HCT116 (cell line): ENCODE measurements at regions not wholly inside any gene's neighbourhood (a gene's known extent, or its start where the extent isn't known, plus 50 kb on each side); places are given as distances from the start of the nearest gene placed in this dataset.

Experiments used
- ATAC-seq: fragments of 200-7000 bp; cut with Tn5 transposase; 2 replicates; pipeline ENCODE4 v1.9.1; 2020; ENCODE audit warnings: mild to moderate bottlenecking, moderate library complexity
- BruUV-seq: library from RNA; stranded (reverse); fragments of 400-500 nt; replicated peaks from 2 replicates; lab custom pipeline; 2021; lab: Mats Ljungman, UMichigan
- CTCF ChIA-PET: fragments of 300-600 bp; sonication (Branson Sonifier 250); formaldehyde crosslinking; loops from one replicate; lab custom pipeline; 2021; ENCODE audit warnings: antibody characterized with exemption; lab: Charles Lee
- POLR2A ChIA-PET: fragments of 300-600, 350-600 bp; sonication (Branson Sonifier 250); formaldehyde crosslinking; loops from one replicate; lab custom pipeline; 2021; ENCODE audit warnings: antibody characterized with exemption; lab: Charles Lee
- RAD21 ChIA-PET, 2 experiments: fragments of 300-600 bp; sonication (Branson Sonifier 250); formaldehyde crosslinking; loops; one replicate each; lab custom pipeline; 2023; ENCODE audit warnings: low total read pairs in 2 of 2; ENCODE audit not compliant: uncharacterized antibody in 2 of 2, unreplicated experiment in 2 of 2, low non-redundant PET in 1 of 2; lab: Charles Lee
- DNase-seq: peaks from one replicate; pipeline ENCODE4 v3.0.0-alpha.2; 2010; ENCODE audit warnings: low read depth, low spot score
- H2AFZ ChIP-seq: fragments of 200-600 bp; shearing (Covaris generic), sonication (generic); 2 replicates; pipeline ENCODE4 v1.6.1; 2017; ENCODE audit warnings: low read depth, mixed run types, mixed read lengths, antibody characterized with exemption, low read length; ENCODE audit not compliant: poor library complexity, severe bottlenecking
- H3K27ac ChIP-seq: 2 replicates; pipeline ENCODE4 v1.5.1; 2012; ENCODE audit warnings: low read depth, low read length
- H3K27me3 ChIP-seq: fragments of 200-600 bp; sonication (generic); 2 replicates; pipeline ENCODE4 v1.6.1; 2016; ENCODE audit warnings: mixed run types, low read length, mixed read lengths; ENCODE audit not compliant: insufficient read depth
- H3K36me3 ChIP-seq, 2 experiments: fragments of 200-500 bp in 1 of 2; fragments of 200-600 bp in 1 of 2; sonication (Bioruptor generic) in 1 of 2; sonication (generic) in 1 of 2; 2 replicates each; pipeline versions ENCODE4 v1.5.1 to v1.6.1; 2014 to 2016; ENCODE audit warnings: low read length in 2 of 2, inconsistent platforms in 1 of 2, mixed read lengths in 1 of 2, mixed run types in 1 of 2; ENCODE audit not compliant: insufficient read depth in 2 of 2, control insufficient read depth in 1 of 2
- H3K4me1 ChIP-seq, 2 experiments: fragments of 200-600 bp in 1 of 2; sonication (generic) in 1 of 2; 2 replicates each; pipeline versions ENCODE4 v1.5.1 to v1.6.1; 2012 to 2017; ENCODE audit warnings: low read length in 2 of 2, inconsistent platforms in 1 of 2, mild to moderate bottlenecking in 1 of 2, mixed read lengths in 1 of 2, mixed run types in 1 of 2, moderate library complexity in 1 of 2; ENCODE audit not compliant: insufficient read depth in 2 of 2, control insufficient read depth in 1 of 2
- H3K4me2 ChIP-seq: fragments of 200-600 bp; sonication (generic); 2 replicates; pipeline ENCODE4 v1.6.1; 2017; ENCODE audit warnings: mixed run types, low read length, mixed read lengths
- H3K4me3 ChIP-seq, 2 experiments: fragments of 200-600 bp in 1 of 2; sonication (generic) in 1 of 2; replicated peaks in 1 of 2; 2 replicates each; pipeline ENCODE4 v1.5.1; 2011 to 2016; ENCODE audit warnings: low read length in 2 of 2, control low read depth in 1 of 2, low read depth in 1 of 2, mild to moderate bottlenecking in 1 of 2, mixed read lengths in 1 of 2, mixed run types in 1 of 2
- H3K79me2 ChIP-seq: fragments of 200-600 bp; sonication (generic); 2 replicates; pipeline ENCODE4 v1.6.1; 2017; ENCODE audit warnings: mild to moderate bottlenecking, mixed run types, low read length, moderate library complexity, mixed read lengths; ENCODE audit not compliant: insufficient read depth
- H3K9ac ChIP-seq: fragments of 200-600 bp; sonication (generic); 2 replicates; pipeline ENCODE4 v1.6.1; 2016; ENCODE audit warnings: low read length, mixed read lengths
- H3K9me2 ChIP-seq: fragments of 200-600 bp; sonication (generic), shearing (Covaris generic); 2 replicates; pipeline ENCODE4 v1.6.1; 2017; ENCODE audit warnings: mixed run types, mild to moderate bottlenecking, moderate library complexity; ENCODE audit not compliant: insufficient read depth
- H3K9me3 ChIP-seq, 2 experiments: fragments of 200-500 bp in 1 of 2; fragments of 200-600 bp in 1 of 2; sonication (Bioruptor generic) in 1 of 2; sonication (generic) in 1 of 2; 2 replicates each; pipeline ENCODE4 v1.6.1; 2014 to 2017; ENCODE audit warnings: low read length in 2 of 2, mixed read lengths in 2 of 2, inconsistent platforms in 1 of 2, low read depth in 1 of 2, mild to moderate bottlenecking in 1 of 2, mixed run types in 1 of 2, moderate library complexity in 1 of 2; ENCODE audit not compliant: control insufficient read depth in 1 of 2, insufficient read depth in 1 of 2
- H4K20me1 ChIP-seq: fragments of 200-600 bp; sonication (generic), shearing (Covaris generic); 2 replicates; pipeline ENCODE4 v1.6.1; 2017; ENCODE audit warnings: mixed run types, mild to moderate bottlenecking, moderate library complexity; ENCODE audit not compliant: insufficient read depth
- CEBPB ChIP-seq: IDR thresholded peaks from 2 replicates; pipeline ENCODE4 v1.6.1; 2012; ENCODE audit warnings: low read depth
- EGR1 ChIP-seq: IDR thresholded peaks from 2 replicates; pipeline ENCODE4 v1.6.1; 2012; ENCODE audit warnings: low read depth
- FOSL1 ChIP-seq: IDR thresholded peaks from 2 replicates; pipeline ENCODE4 v1.6.1; 2012; ENCODE audit warnings: low read depth
- JUND ChIP-seq: IDR thresholded peaks from 2 replicates; pipeline ENCODE4 v1.6.1; 2012
- POLR2A ChIP-seq: IDR thresholded peaks from 2 replicates; pipeline ENCODE4 v1.7.0; 2011; ENCODE audit warnings: borderline replicate concordance; ENCODE audit not compliant: insufficient read depth, insufficient read length; ENCODE audit errors: extremely low read depth
- RAD21 ChIP-seq: IDR thresholded peaks from 2 replicates; pipeline ENCODE4 v1.6.1; 2012; ENCODE audit warnings: low read depth, mild to moderate bottlenecking
- TCF7L2 ChIP-seq: IDR thresholded peaks from 2 replicates; pipeline ENCODE4 v1.7.0; 2011; ENCODE audit warnings: borderline replicate concordance, inconsistent platforms; ENCODE audit not compliant: insufficient read depth, insufficient read length; ENCODE audit errors: extremely low read depth
- ZFX ChIP-seq: fragments of 450-650 bp; IDR thresholded peaks from 2 replicates; pipeline ENCODE4 v1.6.1; 2017
- intact Hi-C: fragments of 100-400 bp; cut with micrococcal nuclease; formaldehyde crosslinking; loops from 2 replicates; pipeline ENCODE4 v1.10.0; 2022
- TF ChIP-seq, protein P1 (sequence below): IDR thresholded peaks from 2 replicates; pipeline ENCODE4 v1.6.1; 2012
- TF ChIP-seq, protein P2 (sequence below), 3 experiments: fragments of 200-600 bp in 1 of 3; sonication (generic) in 1 of 3; IDR thresholded peaks in 2 of 3; conservative IDR thresholded peaks in 1 of 3; 2 replicates each; pipeline ENCODE4 v1.5.1; 2012 to 2017; ENCODE audit warnings: low read depth in 2 of 3, low read length in 2 of 3, antibody characterized with exemption in 1 of 3, borderline replicate concordance in 1 of 3, control low read depth in 1 of 3, mild to moderate bottlenecking in 1 of 3, mixed read lengths in 1 of 3, mixed run types in 1 of 3, moderate library complexity in 1 of 3; ENCODE audit not compliant: insufficient read depth in 1 of 3

DNA sequence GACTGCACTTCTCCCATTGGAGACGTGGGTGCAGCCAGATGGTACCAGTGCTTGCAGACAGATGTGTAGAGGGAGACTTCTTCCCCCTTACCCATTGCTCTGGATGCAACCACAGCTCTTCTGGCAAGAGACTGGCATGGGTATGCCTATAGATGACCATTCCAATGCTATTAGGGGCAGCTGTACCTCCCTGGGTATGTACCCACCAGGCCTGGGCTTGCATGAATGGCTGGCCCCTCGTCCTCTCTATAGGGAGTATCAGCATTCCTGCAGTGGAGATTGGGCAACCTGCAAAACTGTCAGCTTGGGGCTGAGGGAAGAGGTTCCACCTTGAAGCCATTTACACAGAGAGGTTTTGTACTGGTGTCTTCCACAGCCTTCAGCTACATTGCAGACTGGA lies 57.6 kb upstream of the FXR1 start (continued):
- TF ChIP-seq EGR1 (no peak), FOSL1 (no peak), CEBPB (no peak), TCF7L2 (no peak), POLR2A (no peak)
- TF ChIP-seq, protein P1, sequence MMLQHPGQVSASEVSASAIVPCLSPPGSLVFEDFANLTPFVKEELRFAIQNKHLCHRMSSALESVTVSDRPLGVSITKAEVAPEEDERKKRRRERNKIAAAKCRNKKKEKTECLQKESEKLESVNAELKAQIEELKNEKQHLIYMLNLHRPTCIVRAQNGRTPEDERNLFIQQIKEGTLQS, result no peak

DNA sequence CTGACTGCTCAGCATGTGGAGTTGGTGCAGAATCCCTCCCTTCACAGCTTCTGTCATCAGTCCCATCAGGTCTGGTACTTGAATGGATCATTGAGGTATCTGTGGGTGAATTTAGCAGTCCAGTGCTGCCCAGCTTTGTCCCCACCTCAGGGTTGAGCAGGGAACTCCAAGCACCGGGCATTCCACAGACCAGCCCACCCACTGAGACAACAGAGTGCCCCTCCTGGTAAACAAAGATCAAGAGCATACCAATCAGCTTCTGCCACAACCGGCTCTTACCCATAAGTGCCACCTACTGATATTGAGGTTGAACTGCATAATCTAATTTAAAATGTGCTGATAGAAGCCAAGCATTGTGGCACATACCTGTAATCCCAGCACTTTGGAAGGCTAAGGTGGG lies 57.1 kb upstream of the FXR1 start:
- H3K9ac ChIP-seq, result no peak overlapping the region
- BruUV-seq, result no TSS peak
- H4K20me1 ChIP-seq, result no peaks in the 10 kb centered on the region
- RAD21 ChIA-PET, result no interaction called here
- H3K27ac ChIP-seq, result no peak overlapping the region
- POLR2A ChIA-PET, result interaction anchor here (0.6 kb wide), 1 partner anchor 18 kb away, joined by 5 read pairs; no protein-coding TSS in a partner anchor
- no peaks in the 10 kb centered on the region for H3K79me2 ChIP-seq
- ATAC-seq (peak; percentile 95), DNase-seq (peak; percentile 26)
- no peaks in the 10 kb centered on the region for H3K36me3 ChIP-seq
- H3K27me3 ChIP-seq, result peaks cover 21% of the 10 kb centered on the region
- no peaks in the 10 kb centered on the region for H3K4me1 ChIP-seq
- no peak overlapping the region for H2AFZ ChIP-seq
- intact Hi-C loops, result no loop called here
- no peaks in the 10 kb centered on the region for H3K9me3 ChIP-seq
- TF ChIP-seq, protein P2, sequence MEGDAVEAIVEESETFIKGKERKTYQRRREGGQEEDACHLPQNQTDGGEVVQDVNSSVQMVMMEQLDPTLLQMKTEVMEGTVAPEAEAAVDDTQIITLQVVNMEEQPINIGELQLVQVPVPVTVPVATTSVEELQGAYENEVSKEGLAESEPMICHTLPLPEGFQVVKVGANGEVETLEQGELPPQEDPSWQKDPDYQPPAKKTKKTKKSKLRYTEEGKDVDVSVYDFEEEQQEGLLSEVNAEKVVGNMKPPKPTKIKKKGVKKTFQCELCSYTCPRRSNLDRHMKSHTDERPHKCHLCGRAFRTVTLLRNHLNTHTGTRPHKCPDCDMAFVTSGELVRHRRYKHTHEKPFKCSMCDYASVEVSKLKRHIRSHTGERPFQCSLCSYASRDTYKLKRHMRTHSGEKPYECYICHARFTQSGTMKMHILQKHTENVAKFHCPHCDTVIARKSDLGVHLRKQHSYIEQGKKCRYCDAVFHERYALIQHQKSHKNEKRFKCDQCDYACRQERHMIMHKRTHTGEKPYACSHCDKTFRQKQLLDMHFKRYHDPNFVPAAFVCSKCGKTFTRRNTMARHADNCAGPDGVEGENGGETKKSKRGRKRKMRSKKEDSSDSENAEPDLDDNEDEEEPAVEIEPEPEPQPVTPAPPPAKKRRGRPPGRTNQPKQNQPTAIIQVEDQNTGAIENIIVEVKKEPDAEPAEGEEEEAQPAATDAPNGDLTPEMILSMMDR (IDR thresholded peaks at IDR 0.05 in 2 of 3, conservative IDR thresholded peaks at IDR 0.05 in 1 of 3; ENCODE audit: borderline replicate concordance in 1 of 3, insufficient read depth in 1 of 3, low read depth in 2 of 3, low read length in 2 of 3), result peak; percentile 25 to 50 (median 47); a peak in 5 of 6 replicates
- TF ChIP-seq JUND (no peak), RAD21 (peak; percentile 45), TCF7L2 (peak; percentile 9), ZFX (no peak)
- CTCF ChIA-PET, result interaction anchor here (2.1 kb wide), 1 partner anchor 51 kb away, joined by 5 read pairs; no protein-coding TSS in a partner anchor
- H3K9me2 ChIP-seq, result no peaks in the 10 kb centered on the region
- no peak overlapping the region for H3K4me3 ChIP-seq
- H3K4me2 ChIP-seq, result no peak overlapping the region
